Adrenal gland (tissue), 9 donors: ENCODE measurements at regions not wholly inside any gene's neighbourhood (a gene's known extent, or its start where the extent isn't known, plus 50 kb on each side); places are given as distances from the start of the nearest gene placed in this dataset.
"Not testable (repeated sequence)": the region's sequence is repeated elsewhere in the genome, so short reads cannot be mapped to it uniquely, and the experiment has no call there.

ENCODE experiments used
- DNase-seq, 7 donors: peaks; one replicate each; pipeline ENCODE4 v3.0.0-alpha.2; 2019 to 2020
- H3K27ac ChIP-seq, 5 donors: fragments of 200-600 bp; sonication (generic) in 4 of 5; 1 replicate in 3 of 5; 2 replicates in 2 of 5; pipeline versions ENCODE4 v1.5.1 to v1.8.0; 2016 to 2020; ENCODE audit warnings: mild to moderate bottlenecking in 1 of 5
- H3K27me3 ChIP-seq: fragments of 200-600 bp; 2 replicates; pipeline ENCODE4 v1.8.0; 2021
- H3K36me3 ChIP-seq, 2 donors: fragments of 200-600 bp; replicated peaks in 1 of 2; 1 replicate in 1 of 2; 2 replicates in 1 of 2; pipeline versions ENCODE4 v1.5.1 to v1.8.0; 2018 to 2022
- H3K4me1 ChIP-seq, 2 donors: fragments of 200-600 bp; replicated peaks in 1 of 2; 1 replicate in 1 of 2; 2 replicates in 1 of 2; pipeline versions ENCODE4 v1.5.1 to v1.8.0; 2018 to 2021
- H3K4me3 ChIP-seq, 4 donors: fragments of 200-600 bp; sonication (generic) in 3 of 4; one replicate each; pipeline ENCODE4 v1.5.1; 2016 to 2018
- H3K9me3 ChIP-seq, 3 donors: fragments of 200-600 bp; sonication (generic) in 1 of 3; replicated peaks in 1 of 3; 1 replicate in 2 of 3; 2 replicates in 1 of 3; pipeline versions ENCODE4 v1.5.1 to v1.8.0; 2016 to 2021
- POLR2A ChIP-seq, 2 donors: fragments of 450-650 bp; IDR thresholded peaks; one replicate each; pipeline ENCODE4 v1.6.1; 2017; ENCODE audit warnings: antibody characterized with exemption in 2 of 2, mild to moderate bottlenecking in 2 of 2, moderate library complexity in 1 of 2
- WGBS, 4 donors: extraction: QIAGEN DNeasy Blood & Tissue Kit in 2 of 4; methylation state at CpG; one replicate each; pipeline versions ENCODE4 v1.1.5 to v1.1.7; 2013 to 2017; 5-methylcytosine and 5-hydroxymethylcytosine counted together
- intact Hi-C, 2 donors: fragments of 100-400 bp; cut with DNase I; formaldehyde crosslinking; loops; one replicate each; pipeline versions ENCODE4 v1.14.1 to v1.15.0; 2022 to 2023
- TF ChIP-seq, protein P1 (sequence below), 6 experiments: fragments of 450-650 bp in 4 of 6; fragments of 200-600 bp in 2 of 6; sonication (generic) in 1 of 6; IDR thresholded peaks; 1 replicate in 5 of 6; 2 replicates in 1 of 6; pipeline versions ENCODE4 v1.5.1 to v1.8.0; 2016 to 2021; ENCODE audit warnings: antibody characterized with exemption in 6 of 6, mild to moderate bottlenecking in 2 of 6, moderate library complexity in 1 of 6
- donor health status: healthy with polysubstance abuse.
- donor health status: Bipolar disorder and iron deficiency.
- donor health status: DM: yes; HTN: yes; CAD: no.
- donor health status: DM: no; HTN: no; CAD: no.
- donor health status: DM: no; HTN: no; CAD: no.

DNA sequence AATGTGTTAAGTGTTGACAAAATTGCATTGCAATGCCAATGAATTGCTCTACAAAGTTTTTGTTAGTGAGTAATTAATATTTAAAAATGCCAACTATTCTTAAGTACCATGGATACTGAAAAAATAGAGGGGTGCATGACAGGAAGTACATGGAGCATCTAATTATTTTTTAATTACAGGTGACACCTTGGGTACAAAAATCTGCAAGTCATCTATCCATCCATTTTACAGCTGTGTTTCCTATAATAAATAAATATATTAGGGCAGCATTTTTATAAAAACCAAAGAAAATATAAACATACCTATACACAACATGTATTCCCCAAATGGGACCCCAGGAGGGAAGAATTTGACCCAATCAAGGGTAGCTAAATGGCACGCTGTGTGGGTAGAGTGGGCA, 304.6 kb downstream of the XPNPEP1 start:
- WGBS, 4 donors, result 73 to 100% (median 85%) methylated on average over 1 of the region's 1 CpG
- TF ChIP-seq, protein P1, sequence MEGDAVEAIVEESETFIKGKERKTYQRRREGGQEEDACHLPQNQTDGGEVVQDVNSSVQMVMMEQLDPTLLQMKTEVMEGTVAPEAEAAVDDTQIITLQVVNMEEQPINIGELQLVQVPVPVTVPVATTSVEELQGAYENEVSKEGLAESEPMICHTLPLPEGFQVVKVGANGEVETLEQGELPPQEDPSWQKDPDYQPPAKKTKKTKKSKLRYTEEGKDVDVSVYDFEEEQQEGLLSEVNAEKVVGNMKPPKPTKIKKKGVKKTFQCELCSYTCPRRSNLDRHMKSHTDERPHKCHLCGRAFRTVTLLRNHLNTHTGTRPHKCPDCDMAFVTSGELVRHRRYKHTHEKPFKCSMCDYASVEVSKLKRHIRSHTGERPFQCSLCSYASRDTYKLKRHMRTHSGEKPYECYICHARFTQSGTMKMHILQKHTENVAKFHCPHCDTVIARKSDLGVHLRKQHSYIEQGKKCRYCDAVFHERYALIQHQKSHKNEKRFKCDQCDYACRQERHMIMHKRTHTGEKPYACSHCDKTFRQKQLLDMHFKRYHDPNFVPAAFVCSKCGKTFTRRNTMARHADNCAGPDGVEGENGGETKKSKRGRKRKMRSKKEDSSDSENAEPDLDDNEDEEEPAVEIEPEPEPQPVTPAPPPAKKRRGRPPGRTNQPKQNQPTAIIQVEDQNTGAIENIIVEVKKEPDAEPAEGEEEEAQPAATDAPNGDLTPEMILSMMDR (IDR thresholded peaks at IDR 0.05), result no peak
- TF ChIP-seq POLR2A (IDR thresholded peaks at IDR 0.05), result no peak
- DNase-seq, result no peak
- Histone ChIP-seq H3K4me1 (no peaks in the 10 kb centered on the region), H3K27ac (no peak overlapping the region), H3K9me3 (no peaks in the 10 kb centered on the region), H3K36me3 (no peaks in the 10 kb centered on the region), H3K27me3 (no peaks in the 10 kb centered on the region), H3K4me3 (no peak overlapping the region)
- intact Hi-C loops, result no loop called here

DNA sequence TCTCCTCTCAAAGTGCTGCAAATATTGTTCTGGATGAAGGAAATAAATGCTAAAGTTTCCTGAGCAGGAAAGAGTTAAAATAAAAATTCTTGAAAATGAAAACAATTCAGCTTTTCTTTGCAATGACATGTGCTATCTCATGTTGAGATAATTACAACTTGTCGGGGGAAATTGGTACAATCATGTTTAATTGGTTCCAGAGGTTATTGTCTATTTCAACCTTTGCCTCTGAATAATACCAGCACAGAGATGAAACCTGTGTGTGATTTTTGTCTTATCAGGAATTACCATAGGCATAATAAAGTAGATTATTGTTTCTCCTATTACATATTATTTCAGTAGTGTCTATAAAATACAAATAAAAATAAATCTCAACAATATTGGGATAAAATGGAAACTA, 305.0 kb downstream of the XPNPEP1 start:
- DNase-seq, result no peak
- Histone ChIP-seq H3K36me3 (no peaks in the 10 kb centered on the region), H3K4me3 (no peak overlapping the region), H3K27ac (no peak overlapping the region), H3K4me1 (no peaks in the 10 kb centered on the region), H3K9me3 (no peaks in the 10 kb centered on the region), H3K27me3 (no peaks in the 10 kb centered on the region)
- 0% methylated on average over 1 of the region's 1 CpG for WGBS, 4 donors
- no peak for TF ChIP-seq POLR2A (IDR thresholded peaks at IDR 0.05)
- TF ChIP-seq, protein P1 (IDR thresholded peaks at IDR 0.05), result no peak
- intact Hi-C loops, result no loop called here

DNA sequence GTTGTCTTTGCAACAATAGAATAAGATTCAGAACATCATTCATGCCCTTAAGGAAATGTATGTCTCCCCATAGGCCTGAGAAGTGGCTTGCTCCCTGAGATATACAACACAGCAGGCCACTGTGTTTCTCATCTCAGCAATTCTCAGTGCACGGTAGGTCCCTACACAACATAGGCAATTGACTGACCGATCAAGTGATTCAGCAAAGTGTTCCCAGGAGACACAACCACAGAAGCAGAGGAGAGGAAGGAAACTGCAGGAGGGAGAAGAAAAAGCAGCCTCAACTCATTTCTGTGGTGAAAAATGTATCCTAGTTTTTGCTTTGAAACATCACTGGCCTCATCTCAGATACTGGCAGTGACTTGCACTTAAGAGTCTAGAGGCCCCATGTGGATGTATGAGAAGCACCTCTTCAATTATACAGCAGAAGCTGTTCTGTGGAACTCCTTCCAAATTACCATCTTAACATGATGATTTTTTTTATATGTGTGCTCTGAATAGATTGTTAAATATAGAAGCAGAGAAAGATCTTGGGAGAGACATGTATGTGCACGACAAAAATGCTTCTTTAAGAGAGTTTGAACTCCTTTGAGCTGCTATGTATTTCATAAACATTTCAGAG, 306.8 kb downstream of the XPNPEP1 start:
- H3K27me3 ChIP-seq, result no peaks in the 10 kb centered on the region
- no peak for DNase-seq
- TF ChIP-seq POLR2A (IDR thresholded peaks at IDR 0.05), result no peak
- TF ChIP-seq, protein P1 (IDR thresholded peaks at IDR 0.05), result no peak
- intact Hi-C loops, result no loop called here
- no peak overlapping the region for H3K27ac ChIP-seq
- H3K4me3 ChIP-seq, result no peak overlapping the region
- no peaks in the 10 kb centered on the region for H3K36me3 ChIP-seq
- H3K9me3 ChIP-seq, result no peaks in the 10 kb centered on the region
- 34 to 54% (median 51%) methylated on average over 3 of the region's 3 CpGs for WGBS, 4 donors
- no peaks in the 10 kb centered on the region for H3K4me1 ChIP-seq

DNA sequence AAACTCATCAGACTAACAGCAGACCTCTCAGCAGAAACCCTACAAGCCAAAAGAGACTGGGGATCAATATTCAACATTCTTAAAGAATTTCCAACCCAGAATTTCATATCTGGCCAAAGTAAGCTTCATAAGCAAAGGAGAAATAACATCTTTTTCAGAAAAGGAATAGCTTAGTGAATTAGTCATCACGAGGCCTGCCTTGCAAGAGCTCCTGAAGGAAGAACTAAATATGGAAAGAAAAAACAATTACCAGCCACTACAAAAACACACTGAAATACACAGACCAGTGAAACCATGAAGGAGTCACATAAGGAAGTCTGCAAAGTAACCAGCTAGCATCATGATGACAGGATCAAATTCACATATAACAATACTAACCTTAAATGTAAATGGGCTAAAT, 328.0 kb downstream of the XPNPEP1 start:
- H3K4me3 ChIP-seq, H3K4me1 ChIP-seq, H3K9me3 ChIP-seq, H3K36me3 ChIP-seq, intact Hi-C loops, H3K27me3 ChIP-seq, DNase-seq, H3K27ac ChIP-seq: not testable (repeated sequence)
- 43 to 64% (median 57%) methylated on average over 1 of the region's 1 CpG for WGBS, 4 donors

DNA sequence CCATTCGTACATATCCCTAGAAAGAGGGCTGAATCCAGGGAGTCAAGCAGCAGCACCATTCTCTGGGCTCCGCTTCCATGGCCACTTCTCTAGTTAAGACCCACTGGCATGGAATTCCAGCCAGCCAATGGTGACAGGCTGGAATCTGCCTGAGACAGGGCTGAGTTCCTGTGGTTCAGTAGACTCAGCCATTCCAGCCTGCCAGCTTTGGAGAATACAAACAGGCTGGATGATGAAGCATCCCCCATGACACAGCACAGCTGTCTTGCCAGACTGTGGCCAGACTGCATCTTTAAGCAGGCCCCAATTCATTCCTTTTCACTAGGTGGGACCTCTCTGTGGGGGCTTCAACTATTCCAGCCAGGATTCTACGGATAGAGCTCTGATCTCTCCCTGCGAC, 329.6 kb downstream of the XPNPEP1 start:
- intact Hi-C loops, result no loop called here
- no peak for TF ChIP-seq POLR2A (IDR thresholded peaks at IDR 0.05)
- TF ChIP-seq, protein P1 (IDR thresholded peaks at IDR 0.05), result no peak
- Histone ChIP-seq H3K27me3 (no peaks in the 10 kb centered on the region), H3K27ac (no peak overlapping the region), H3K4me1 (no peaks in the 10 kb centered on the region), H3K36me3 (no peaks in the 10 kb centered on the region), H3K4me3 (no peak overlapping the region), H3K9me3 (no peaks in the 10 kb centered on the region)
- no peak for DNase-seq
- 25 to 60% (median 51%) methylated on average over 2 to 4 of the region's 4 CpGs for WGBS, 4 donors
